ENCODE measurements at regions not wholly inside any gene's neighbourhood (a gene's known extent, or its start where the extent isn't known, plus 50 kb on each side); places are given as distances from the start of the nearest gene placed in this dataset.

- intact Hi-C loops (cut with DNase I; ENCODE audit: low total_unique reads), result no loop called here
- DNase-seq, result peak in 1 of 2 donors; percentile 3
- H3K4me1 ChIP-seq, result no peaks in the 10 kb centered on the region
- TF ChIP-seq EP300 (IDR thresholded peaks at IDR 0.05), result no peak
- TF ChIP-seq POLR2A (IDR thresholded peaks at IDR 0.05), result no peak
- no peak for TF ChIP-seq POLR2AphosphoS5 (IDR thresholded peaks at IDR 0.05)
- TF ChIP-seq CTCF (IDR thresholded peaks at IDR 0.05), result no peak
- H3K27me3 ChIP-seq, result no peaks in the 10 kb centered on the region
- no peak overlapping the region for H3K27ac ChIP-seq
- no peaks in the 10 kb centered on the region for H3K9me3 ChIP-seq
- no peaks in the 10 kb centered on the region for H3K36me3 ChIP-seq
- no peak overlapping the region for H3K4me3 ChIP-seq
Measured at GRCh38 chr6:78308025-78308424, 559.3 kb upstream of the IRAK1BP1 start.

GRCh38 chr6:78322068-78322845 is 545.1 kb upstream of the IRAK1BP1 start:
- intact Hi-C loops (cut with DNase I; ENCODE audit: low total_unique reads), result no loop called here
- H3K36me3 ChIP-seq, result no peaks in the 10 kb centered on the region
- no peaks in the 10 kb centered on the region for H3K27me3 ChIP-seq
- 69 to 79% (median 74%) methylated on average over 5 of the region's 5 CpGs for whole genome bisulfite sequencing, 5 donors
- TF ChIP-seq POLR2AphosphoS5 (IDR thresholded peaks at IDR 0.05) (no peak), POLR2A (IDR thresholded peaks at IDR 0.05) (no peak), CTCF (IDR thresholded peaks at IDR 0.05) (no peak), EP300 (IDR thresholded peaks at IDR 0.05) (no peak)
- no peaks in the 10 kb centered on the region for H3K9me3 ChIP-seq
- no peaks in the 10 kb centered on the region for H3K4me1 ChIP-seq
- no peak overlapping the region for H3K4me3 ChIP-seq
- no peak for DNase-seq
- H3K27ac ChIP-seq, result no peak overlapping the region

GRCh38 chr6:78324213-78324612 is 543.1 kb upstream of the IRAK1BP1 start:
- Histone ChIP-seq H3K4me1 (no peaks in the 10 kb centered on the region), H3K36me3 (no peaks in the 10 kb centered on the region), H3K4me3 (no peak overlapping the region), H3K27me3 (no peaks in the 10 kb centered on the region), H3K9me3 (no peaks in the 10 kb centered on the region), H3K27ac (no peak overlapping the region)
- 60 to 76% (median 64%) methylated on average over 2 of the region's 2 CpGs for WGBS, 5 donors
- intact Hi-C loops (cut with DNase I; ENCODE audit: low total_unique reads), result no loop called here
- no peak for DNase-seq
- TF ChIP-seq EP300 (IDR thresholded peaks at IDR 0.05), result no peak
- TF ChIP-seq CTCF (IDR thresholded peaks at IDR 0.05), result no peak
- TF ChIP-seq POLR2A (IDR thresholded peaks at IDR 0.05), result no peak
- no peak for TF ChIP-seq POLR2AphosphoS5 (IDR thresholded peaks at IDR 0.05)

GRCh38 chr6:78340755-78341154 is 526.6 kb upstream of the IRAK1BP1 start:
- Histone ChIP-seq H3K36me3 (no peaks in the 10 kb centered on the region), H3K4me3 (no peak overlapping the region), H3K27me3 (no peaks in the 10 kb centered on the region), H3K9me3 (no peaks in the 10 kb centered on the region), H3K27ac (no peak overlapping the region), H3K4me1 (no peaks in the 10 kb centered on the region)
- no peak for DNase-seq
- TF ChIP-seq CTCF (IDR thresholded peaks at IDR 0.05) (no peak), EP300 (IDR thresholded peaks at IDR 0.05) (no peak), POLR2AphosphoS5 (IDR thresholded peaks at IDR 0.05) (no peak), POLR2A (IDR thresholded peaks at IDR 0.05) (no peak)
- intact Hi-C loops (cut with DNase I; ENCODE audit: low total_unique reads), result no loop called here
